Right lobe of liver (tissue), 6 donors: ENCODE measurements at regions not wholly inside any gene's neighbourhood (a gene's known extent, or its start where the extent isn't known, plus 50 kb on each side); places are given as distances from the start of the nearest gene placed in this dataset.
"Not testable (repeated sequence)": the region's sequence is repeated elsewhere in the genome, so short reads cannot be mapped to it uniquely, and the experiment has no call there.

Source experiments
- ATAC-seq, 4 donors: fragments of 200-7000 bp; cut with Tn5 transposase; one replicate each; pipeline ENCODE4 v1.9.1; 2020; ENCODE audit warnings: mild to moderate bottlenecking in 4 of 4, moderate library complexity in 4 of 4
- DNase-seq, 3 donors: peaks; one replicate each; pipeline ENCODE4 v3.0.0-alpha.2; 2020
- H3K27ac ChIP-seq, 3 donors: fragments of 200-600 bp; one replicate each; pipeline ENCODE4 v1.8.0; 2022
- H3K27me3 ChIP-seq, 2 donors: fragments of 200-600 bp; one replicate each; pipeline ENCODE4 v1.8.0; 2022
- H3K36me3 ChIP-seq, 4 donors: fragments of 200-600 bp; sonication (generic) in 1 of 4; one replicate each; pipeline versions ENCODE4 v1.5.1 to v1.8.0; 2017 to 2022; ENCODE audit warnings: control low read depth in 1 of 4
- H3K4me1 ChIP-seq, 4 donors: fragments of 200-600 bp; sonication (generic) in 1 of 4; one replicate each; pipeline versions ENCODE4 v1.5.1 to v1.8.0; 2017 to 2022; ENCODE audit warnings: control low read depth in 1 of 4
- H3K4me3 ChIP-seq, 3 donors: fragments of 200-600 bp; one replicate each; pipeline ENCODE4 v1.8.0; 2022
- H3K9me3 ChIP-seq, 4 donors: fragments of 200-600 bp; sonication (generic) in 1 of 4; one replicate each; pipeline versions ENCODE4 v1.5.1 to v1.8.0; 2017 to 2022; ENCODE audit warnings: control low read depth in 1 of 4
- CTCF ChIP-seq, 4 donors: fragments of 200-600 bp in 3 of 4; fragments of 450-650 bp in 1 of 4; IDR thresholded peaks; one replicate each; pipeline versions ENCODE4 v1.5.1 to v1.8.0; 2016 to 2022; ENCODE audit warnings: antibody characterized with exemption in 4 of 4, mild to moderate bottlenecking in 2 of 4
- POLR2A ChIP-seq: fragments of 450-650 bp; IDR thresholded peaks from one replicate; pipeline ENCODE4 v1.6.1; 2017; ENCODE audit warnings: antibody characterized with exemption, mild to moderate bottlenecking
- WGBS: methylation state at CpG from one replicate; pipeline ENCODE4 v1.1.6; 2018; ENCODE audit warnings: low coverage, low lambda C conversion rate; ENCODE audit not compliant: insufficient coverage; ENCODE audit errors: missing lambda C conversion rate; 5-methylcytosine and 5-hydroxymethylcytosine counted together
- intact Hi-C, 2 donors: fragments of 100-400 bp; cut with DNase I; formaldehyde crosslinking; loops; one replicate each; pipeline versions ENCODE4 v1.11.2 to v1.14.1; 2022
- donor health status: DM: no; HTN: yes; CAD: no.
- donor health status: DM: no; HTN: no; CAD: no.
- donor health status: DM: no; HTN: no; CAD: no.
- donor health status: DM: no; HTN: yes; CAD: no.
- donor health status: DM: no; HTN: yes; CAD: no.

- DNase-seq, result no peak
- TF ChIP-seq POLR2A (no peak), CTCF (IDR thresholded peaks at IDR 0.05) (no peak)
- H3K27me3 ChIP-seq, result no peaks in the 10 kb centered on the region
- no peak for ATAC-seq
- no peaks in the 10 kb centered on the region for H3K9me3 ChIP-seq
- no peak overlapping the region for H3K27ac ChIP-seq
- no peaks in the 10 kb centered on the region for H3K4me1 ChIP-seq
- no peaks in the 10 kb centered on the region for H3K36me3 ChIP-seq
- WGBS, result 8% methylated on average over 3 of the region's 4 CpGs
- intact Hi-C loops, result no loop called here
- no peak overlapping the region for H3K4me3 ChIP-seq
Observed at GRCh38 chr16:26710450-26710849, 356.3 kb upstream of the C16orf82 start.

GRCh38 chr16:26712876-26713275 lies 353.9 kb upstream of the C16orf82 start:
- no peak for ATAC-seq
- H3K9me3 ChIP-seq, result no peaks in the 10 kb centered on the region
- TF ChIP-seq CTCF (IDR thresholded peaks at IDR 0.05) (no peak), POLR2A (no peak)
- H3K4me3 ChIP-seq, result no peak overlapping the region
- WGBS, result 56% methylated on average over 4 of the region's 6 CpGs
- H3K36me3 ChIP-seq, result no peaks in the 10 kb centered on the region
- no peak for DNase-seq
- H3K27me3 ChIP-seq, result no peaks in the 10 kb centered on the region
- H3K27ac ChIP-seq, result no peak overlapping the region
- H3K4me1 ChIP-seq, result no peaks in the 10 kb centered on the region
- intact Hi-C loops, result no loop called here

GRCh38 chr16:26715969-26716368 lies 350.8 kb upstream of the C16orf82 start:
- Histone ChIP-seq H3K27ac (no peak overlapping the region), H3K36me3 (no peaks in the 10 kb centered on the region), H3K4me3 (no peak overlapping the region), H3K4me1 (no peaks in the 10 kb centered on the region), H3K27me3 (no peaks in the 10 kb centered on the region), H3K9me3 (no peaks in the 10 kb centered on the region)
- WGBS, result 40% methylated on average over 1 of the region's 1 CpG
- ATAC-seq (no peak), DNase-seq (no peak)
- TF ChIP-seq CTCF (IDR thresholded peaks at IDR 0.05), result no peak
- no peak for TF ChIP-seq POLR2A
- intact Hi-C loops, result no loop called here

GRCh38 chr16:26717826-26718225 lies 348.9 kb upstream of the C16orf82 start:
- ATAC-seq, result no peak
- Histone ChIP-seq H3K27me3 (no peaks in the 10 kb centered on the region), H3K9me3 (no peaks in the 10 kb centered on the region), H3K4me1 (no peaks in the 10 kb centered on the region), H3K36me3 (no peaks in the 10 kb centered on the region), H3K4me3 (no peak overlapping the region), H3K27ac (no peak overlapping the region)
- TF ChIP-seq POLR2A, result no peak
- TF ChIP-seq CTCF (IDR thresholded peaks at IDR 0.05), result no peak
- WGBS, result 24% methylated on average over 3 of the region's 5 CpGs
- no peak for DNase-seq
- intact Hi-C loops, result no loop called here

- intact Hi-C loops, result no loop called here
- no peak overlapping the region for H3K4me3 ChIP-seq
- ATAC-seq, result no peak
- no peaks in the 10 kb centered on the region for H3K27me3 ChIP-seq
- TF ChIP-seq POLR2A (no peak), CTCF (IDR thresholded peaks at IDR 0.05) (no peak)
- DNase-seq, result no peak
- H3K36me3 ChIP-seq, result no peaks in the 10 kb centered on the region
- 42% methylated on average over 5 of the region's 6 CpGs for WGBS
- H3K27ac ChIP-seq, result no peak overlapping the region
- H3K9me3 ChIP-seq, result no peaks in the 10 kb centered on the region
- H3K4me1 ChIP-seq, result no peaks in the 10 kb centered on the region
Observed at GRCh38 chr16:26721290-26721689, 345.4 kb upstream of the C16orf82 start.

- intact Hi-C loops, result not testable (repeated sequence)
- 79% methylated on average over 2 of the region's 3 CpGs for WGBS
Observed at GRCh38 chr16:26721957-26722356, 344.8 kb upstream of the C16orf82 start.

More at GRCh38 chr16:26721957-26722356, 344.8 kb upstream of the C16orf82 start:
- not testable (repeated sequence) for H3K36me3 ChIP-seq, H3K9me3 ChIP-seq, H3K27me3 ChIP-seq, H3K4me3 ChIP-seq, DNase-seq, H3K27ac ChIP-seq, ATAC-seq, H3K4me1 ChIP-seq
